ENCODE measurements at regions not wholly inside any gene's neighbourhood (a gene's known extent, or its start where the extent isn't known, plus 50 kb on each side); places are given as distances from the start of the nearest gene placed in this dataset.
"Not testable (repeated sequence)": the region's sequence is repeated elsewhere in the genome, so short reads cannot be mapped to it uniquely, and the experiment has no call there.

- no peaks in the 10 kb centered on the region for H3K36me3 ChIP-seq (ENCODE audit: insufficient read depth, insufficient read length, low read length)
- H3K27me3 ChIP-seq (ENCODE audit: insufficient read depth, insufficient read length): no peaks in the 10 kb centered on the region
- no peak for TF ChIP-seq YY1 (IDR thresholded peaks at IDR 0.05; ENCODE audit: insufficient read depth, insufficient read length)
- TF ChIP-seq ZNF274 (IDR thresholded peaks at IDR 0.05; ENCODE audit: low read depth, low read length): no peak
- TF ChIP-seq SUZ12 (IDR thresholded peaks at IDR 0.05; ENCODE audit: extremely low read depth, insufficient read depth, insufficient read length): no peak
- H3K4me3 ChIP-seq (ENCODE audit: insufficient read length, low read depth): no peak overlapping the region
- no peak for DNase-seq (ENCODE audit: low read depth, low spot score)
- no peak overlapping the region for H3K9ac ChIP-seq (ENCODE audit: insufficient read length, low read depth)
- H3K4me1 ChIP-seq (ENCODE audit: insufficient read depth, insufficient read length): peaks cover 12% of the 10 kb centered on the region
- no peaks in the 10 kb centered on the region for H3K9me3 ChIP-seq (ENCODE audit: insufficient read depth, low read length)
Observed at GRCh38 chr19:28575816-28576215, 637.1 kb downstream of the UQCRFS1 start.

- H3K27me3 ChIP-seq (ENCODE audit: insufficient read depth, insufficient read length); H3K9ac ChIP-seq (ENCODE audit: insufficient read length, low read depth); H3K4me3 ChIP-seq (ENCODE audit: insufficient read length, low read depth); H3K9me3 ChIP-seq (ENCODE audit: insufficient read depth, low read length); H3K36me3 ChIP-seq (ENCODE audit: insufficient read depth, insufficient read length, low read length); DNase-seq (ENCODE audit: low read depth, low spot score): not testable (repeated sequence)
- peaks cover 12% of the 10 kb centered on the region for H3K4me1 ChIP-seq (ENCODE audit: insufficient read depth, insufficient read length)
Observed at GRCh38 chr19:28575312-28575711, 637.6 kb downstream of the UQCRFS1 start.

GRCh38 chr19:28574212-28574611 is 638.7 kb downstream of the UQCRFS1 start:
- TF ChIP-seq YY1 (IDR thresholded peaks at IDR 0.05; ENCODE audit: insufficient read depth, insufficient read length) (no peak), ZNF274 (IDR thresholded peaks at IDR 0.05; ENCODE audit: low read depth, low read length) (no peak), SUZ12 (IDR thresholded peaks at IDR 0.05; ENCODE audit: extremely low read depth, insufficient read depth, insufficient read length) (no peak)
- Histone ChIP-seq H3K36me3 (ENCODE audit: insufficient read depth, insufficient read length, low read length) (no peaks in the 10 kb centered on the region), H3K4me1 (ENCODE audit: insufficient read depth, insufficient read length) (peaks cover 5% of the 10 kb centered on the region), H3K9ac (ENCODE audit: insufficient read length, low read depth) (no peak overlapping the region), H3K9me3 (ENCODE audit: insufficient read depth, low read length) (no peaks in the 10 kb centered on the region), H3K4me3 (ENCODE audit: insufficient read length, low read depth) (no peak overlapping the region), H3K27me3 (ENCODE audit: insufficient read depth, insufficient read length) (no peaks in the 10 kb centered on the region)
- DNase-seq (ENCODE audit: low read depth, low spot score): no peak

GRCh38 chr19:28569132-28570131 is 643.5 kb downstream of the UQCRFS1 start:
- Histone ChIP-seq H3K4me3 (ENCODE audit: insufficient read length, low read depth) (no peak overlapping the region), H3K9ac (ENCODE audit: insufficient read length, low read depth) (no peak overlapping the region), H3K4me1 (ENCODE audit: insufficient read depth, insufficient read length) (no peaks in the 10 kb centered on the region), H3K27me3 (ENCODE audit: insufficient read depth, insufficient read length) (no peaks in the 10 kb centered on the region), H3K36me3 (ENCODE audit: insufficient read depth, insufficient read length, low read length) (no peaks in the 10 kb centered on the region), H3K9me3 (ENCODE audit: insufficient read depth, low read length) (no peaks in the 10 kb centered on the region)
- TF ChIP-seq YY1 (IDR thresholded peaks at IDR 0.05; ENCODE audit: insufficient read depth, insufficient read length): no peak
- no peak for TF ChIP-seq SUZ12 (IDR thresholded peaks at IDR 0.05; ENCODE audit: extremely low read depth, insufficient read depth, insufficient read length)
- no peak for TF ChIP-seq ZNF274 (IDR thresholded peaks at IDR 0.05; ENCODE audit: low read depth, low read length)
- DNase-seq (ENCODE audit: low read depth, low spot score): no peak

GRCh38 chr19:28567834-28568233 is 645.1 kb downstream of the UQCRFS1 start:
- no peaks in the 10 kb centered on the region for H3K27me3 ChIP-seq (ENCODE audit: insufficient read depth, insufficient read length)
- H3K4me1 ChIP-seq (ENCODE audit: insufficient read depth, insufficient read length): no peaks in the 10 kb centered on the region
- H3K9me3 ChIP-seq (ENCODE audit: insufficient read depth, low read length): no peaks in the 10 kb centered on the region
- no peaks in the 10 kb centered on the region for H3K36me3 ChIP-seq (ENCODE audit: insufficient read depth, insufficient read length, low read length)
- DNase-seq (ENCODE audit: low read depth, low spot score): no peak
- H3K9ac ChIP-seq (ENCODE audit: insufficient read length, low read depth): no peak overlapping the region
- TF ChIP-seq SUZ12 (IDR thresholded peaks at IDR 0.05; ENCODE audit: extremely low read depth, insufficient read depth, insufficient read length) (no peak), YY1 (IDR thresholded peaks at IDR 0.05; ENCODE audit: insufficient read depth, insufficient read length) (no peak), ZNF274 (IDR thresholded peaks at IDR 0.05; ENCODE audit: low read depth, low read length) (no peak)
- H3K4me3 ChIP-seq (ENCODE audit: insufficient read length, low read depth): no peak overlapping the region

- TF ChIP-seq YY1 (IDR thresholded peaks at IDR 0.05; ENCODE audit: insufficient read depth, insufficient read length) (no peak), ZNF274 (IDR thresholded peaks at IDR 0.05; ENCODE audit: low read depth, low read length) (no peak), SUZ12 (IDR thresholded peaks at IDR 0.05; ENCODE audit: extremely low read depth, insufficient read depth, insufficient read length) (no peak)
- H3K27me3 ChIP-seq (ENCODE audit: insufficient read depth, insufficient read length): no peaks in the 10 kb centered on the region
- no peak overlapping the region for H3K9ac ChIP-seq (ENCODE audit: insufficient read length, low read depth)
- no peaks in the 10 kb centered on the region for H3K4me1 ChIP-seq (ENCODE audit: insufficient read depth, insufficient read length)
- H3K36me3 ChIP-seq (ENCODE audit: insufficient read depth, insufficient read length, low read length): no peaks in the 10 kb centered on the region
- H3K9me3 ChIP-seq (ENCODE audit: insufficient read depth, low read length): no peaks in the 10 kb centered on the region
- no peak overlapping the region for H3K4me3 ChIP-seq (ENCODE audit: insufficient read length, low read depth)
- DNase-seq (ENCODE audit: low read depth, low spot score): no peak
Observed at GRCh38 chr19:28563964-28564921, 648.7 kb downstream of the UQCRFS1 start.

- H3K4me1 ChIP-seq (ENCODE audit: insufficient read depth, insufficient read length): no peaks in the 10 kb centered on the region
- H3K9me3 ChIP-seq (ENCODE audit: insufficient read depth, low read length): no peaks in the 10 kb centered on the region; the same call in 1 of the 2 replicates
- H3K9ac ChIP-seq (ENCODE audit: insufficient read length, low read depth): no peak overlapping the region
- H3K27me3 ChIP-seq (ENCODE audit: insufficient read depth, insufficient read length): no peaks in the 10 kb centered on the region
- H3K36me3 ChIP-seq (ENCODE audit: insufficient read depth, insufficient read length, low read length): no peaks in the 10 kb centered on the region
- TF ChIP-seq SUZ12 (IDR thresholded peaks at IDR 0.05; ENCODE audit: extremely low read depth, insufficient read depth, insufficient read length): no peak
- no peak for TF ChIP-seq ZNF274 (IDR thresholded peaks at IDR 0.05; ENCODE audit: low read depth, low read length)
- no peak for TF ChIP-seq YY1 (IDR thresholded peaks at IDR 0.05; ENCODE audit: insufficient read depth, insufficient read length)
- no peak overlapping the region for H3K4me3 ChIP-seq (ENCODE audit: insufficient read length, low read depth)
- no peak for DNase-seq (ENCODE audit: low read depth, low spot score)
Observed at GRCh38 chr19:28560786-28561185, 652.2 kb downstream of the UQCRFS1 start.

All from NT2/D1 (cell line).